ENCODE measurements at regions not wholly inside any gene's neighbourhood (a gene's known extent, or its start where the extent isn't known, plus 50 kb on each side); places are given as distances from the start of the nearest gene placed in this dataset.

DNA sequence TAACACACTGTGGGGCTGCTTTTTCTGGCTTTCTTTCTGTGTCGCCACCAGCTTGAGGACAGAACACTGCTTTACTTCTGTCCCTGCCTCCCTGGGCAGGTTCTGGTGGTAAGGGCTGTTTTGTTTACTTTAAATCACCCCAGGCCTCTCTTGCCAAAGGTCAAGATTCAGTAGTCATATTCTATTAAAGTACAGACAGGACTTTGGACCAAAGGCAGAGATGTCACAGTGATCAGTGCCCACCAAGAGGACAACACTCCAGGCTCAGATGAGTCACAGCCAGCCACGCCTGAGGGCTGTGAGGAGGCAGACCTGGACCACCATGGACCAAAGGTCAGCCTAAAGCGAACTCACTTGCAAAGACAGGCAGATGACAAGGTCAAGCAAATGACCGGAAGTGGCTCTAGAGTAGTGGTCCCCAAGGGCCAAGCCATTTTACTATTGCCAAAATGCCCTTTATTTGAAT, 200.0 kb downstream of the RHOU start:
- H3K27ac ChIP-seq (ENCODE audit: low read length): no peak overlapping the region
- no peaks in the 10 kb centered on the region for H3K9me3 ChIP-seq (ENCODE audit: low read length)
- no peak overlapping the region for H2AFZ ChIP-seq (ENCODE audit: low read depth, low read length)
- no peak overlapping the region for H3K9ac ChIP-seq (ENCODE audit: low read length)
- H3K79me2 ChIP-seq (replicated peaks; ENCODE audit: insufficient read depth, low read length): no peaks in the 10 kb centered on the region
- H4K20me1 ChIP-seq (ENCODE audit: insufficient read depth): no peaks in the 10 kb centered on the region
- H3K9me2 ChIP-seq (ENCODE audit: insufficient read depth, low read length): no peaks in the 10 kb centered on the region
- no peaks in the 10 kb centered on the region for H3F3A ChIP-seq (ENCODE audit: insufficient read depth, low read length, poor library complexity, severe bottlenecking)
- H3K27me3 ChIP-seq (ENCODE audit: insufficient read depth, low read depth, low read length): no peaks in the 10 kb centered on the region
- no peak overlapping the region for H3K4me3 ChIP-seq (ENCODE audit: low read length)
- H3K4me2 ChIP-seq (ENCODE audit: low read length): no peak overlapping the region
- H3K36me3 ChIP-seq (ENCODE audit: insufficient read depth, low read length): no peaks in the 10 kb centered on the region
- no peak for TF ChIP-seq TAF1 (IDR thresholded peaks at IDR 0.05; ENCODE audit: low read depth)
- no peak for TF ChIP-seq RAD21 (conservative IDR thresholded peaks at IDR 0.05)
- no peak for TF ChIP-seq SMC3 (conservative IDR thresholded peaks at IDR 0.05; ENCODE audit: poor library complexity)
- TF ChIP-seq, protein P1, sequence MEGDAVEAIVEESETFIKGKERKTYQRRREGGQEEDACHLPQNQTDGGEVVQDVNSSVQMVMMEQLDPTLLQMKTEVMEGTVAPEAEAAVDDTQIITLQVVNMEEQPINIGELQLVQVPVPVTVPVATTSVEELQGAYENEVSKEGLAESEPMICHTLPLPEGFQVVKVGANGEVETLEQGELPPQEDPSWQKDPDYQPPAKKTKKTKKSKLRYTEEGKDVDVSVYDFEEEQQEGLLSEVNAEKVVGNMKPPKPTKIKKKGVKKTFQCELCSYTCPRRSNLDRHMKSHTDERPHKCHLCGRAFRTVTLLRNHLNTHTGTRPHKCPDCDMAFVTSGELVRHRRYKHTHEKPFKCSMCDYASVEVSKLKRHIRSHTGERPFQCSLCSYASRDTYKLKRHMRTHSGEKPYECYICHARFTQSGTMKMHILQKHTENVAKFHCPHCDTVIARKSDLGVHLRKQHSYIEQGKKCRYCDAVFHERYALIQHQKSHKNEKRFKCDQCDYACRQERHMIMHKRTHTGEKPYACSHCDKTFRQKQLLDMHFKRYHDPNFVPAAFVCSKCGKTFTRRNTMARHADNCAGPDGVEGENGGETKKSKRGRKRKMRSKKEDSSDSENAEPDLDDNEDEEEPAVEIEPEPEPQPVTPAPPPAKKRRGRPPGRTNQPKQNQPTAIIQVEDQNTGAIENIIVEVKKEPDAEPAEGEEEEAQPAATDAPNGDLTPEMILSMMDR (IDR thresholded peaks at IDR 0.05; ENCODE audit: poor library complexity, severe bottlenecking): no peak

DNA sequence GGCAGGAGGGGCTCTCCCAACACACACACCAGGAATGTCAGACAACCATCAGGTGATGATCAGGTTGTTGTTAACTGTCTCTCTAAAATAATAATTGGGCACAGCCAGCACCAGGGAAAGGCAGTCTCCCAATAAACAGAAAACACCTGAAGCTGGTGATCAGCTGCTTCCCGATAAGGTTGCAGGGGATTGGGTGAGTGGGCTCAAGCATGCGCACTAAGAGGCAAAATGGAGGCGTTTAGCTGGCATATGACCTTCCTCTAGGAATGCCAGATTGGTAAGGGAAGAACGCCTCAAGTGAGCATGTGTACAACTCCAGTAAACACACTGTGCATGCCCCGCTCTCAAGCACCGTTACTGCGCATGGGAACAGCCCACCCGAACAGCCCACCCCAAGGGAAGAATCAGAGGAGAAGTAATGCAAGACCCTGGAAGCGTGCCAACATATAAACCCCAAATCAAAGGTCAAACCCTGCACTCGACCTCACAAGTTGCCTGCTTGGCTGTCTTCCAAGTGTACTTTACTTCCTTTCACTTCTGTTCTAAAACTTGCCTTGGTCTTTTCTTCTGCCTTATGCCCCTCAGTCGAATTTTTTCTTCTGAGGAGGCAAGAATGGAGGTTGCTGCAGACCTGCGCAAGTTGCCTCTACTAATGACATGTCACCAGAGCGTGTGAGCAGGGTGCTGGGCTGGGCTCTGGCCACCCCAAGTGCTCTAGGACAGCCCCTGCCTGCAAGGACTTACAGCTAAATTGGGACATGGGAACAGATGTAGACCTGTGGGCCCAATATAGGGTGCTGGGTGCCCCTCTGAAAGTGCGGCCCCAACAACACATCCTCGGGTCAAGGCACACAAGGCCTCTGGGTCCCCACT, 200.8 kb downstream of the RHOU start:
- H3K4me3 ChIP-seq (ENCODE audit: low read length): no peak overlapping the region
- H3K4me2 ChIP-seq (ENCODE audit: low read length): no peak overlapping the region
- no peaks in the 10 kb centered on the region for H3K9me2 ChIP-seq (ENCODE audit: insufficient read depth, low read length)
- H3K27ac ChIP-seq (ENCODE audit: low read length): no peak overlapping the region
- no peaks in the 10 kb centered on the region for H3K79me2 ChIP-seq (replicated peaks; ENCODE audit: insufficient read depth, low read length)
- no peak overlapping the region for H2AFZ ChIP-seq (ENCODE audit: low read depth, low read length)
- TF ChIP-seq, protein P1 (IDR thresholded peaks at IDR 0.05; ENCODE audit: poor library complexity, severe bottlenecking): no peak
- no peak for TF ChIP-seq EZH2 (IDR thresholded peaks at IDR 0.05; ENCODE audit: borderline replicate concordance, insufficient read depth, low read length, poor library complexity, severe bottlenecking)
- TF ChIP-seq SMC3 (conservative IDR thresholded peaks at IDR 0.05; ENCODE audit: poor library complexity): no peak
- TF ChIP-seq, protein P2, sequence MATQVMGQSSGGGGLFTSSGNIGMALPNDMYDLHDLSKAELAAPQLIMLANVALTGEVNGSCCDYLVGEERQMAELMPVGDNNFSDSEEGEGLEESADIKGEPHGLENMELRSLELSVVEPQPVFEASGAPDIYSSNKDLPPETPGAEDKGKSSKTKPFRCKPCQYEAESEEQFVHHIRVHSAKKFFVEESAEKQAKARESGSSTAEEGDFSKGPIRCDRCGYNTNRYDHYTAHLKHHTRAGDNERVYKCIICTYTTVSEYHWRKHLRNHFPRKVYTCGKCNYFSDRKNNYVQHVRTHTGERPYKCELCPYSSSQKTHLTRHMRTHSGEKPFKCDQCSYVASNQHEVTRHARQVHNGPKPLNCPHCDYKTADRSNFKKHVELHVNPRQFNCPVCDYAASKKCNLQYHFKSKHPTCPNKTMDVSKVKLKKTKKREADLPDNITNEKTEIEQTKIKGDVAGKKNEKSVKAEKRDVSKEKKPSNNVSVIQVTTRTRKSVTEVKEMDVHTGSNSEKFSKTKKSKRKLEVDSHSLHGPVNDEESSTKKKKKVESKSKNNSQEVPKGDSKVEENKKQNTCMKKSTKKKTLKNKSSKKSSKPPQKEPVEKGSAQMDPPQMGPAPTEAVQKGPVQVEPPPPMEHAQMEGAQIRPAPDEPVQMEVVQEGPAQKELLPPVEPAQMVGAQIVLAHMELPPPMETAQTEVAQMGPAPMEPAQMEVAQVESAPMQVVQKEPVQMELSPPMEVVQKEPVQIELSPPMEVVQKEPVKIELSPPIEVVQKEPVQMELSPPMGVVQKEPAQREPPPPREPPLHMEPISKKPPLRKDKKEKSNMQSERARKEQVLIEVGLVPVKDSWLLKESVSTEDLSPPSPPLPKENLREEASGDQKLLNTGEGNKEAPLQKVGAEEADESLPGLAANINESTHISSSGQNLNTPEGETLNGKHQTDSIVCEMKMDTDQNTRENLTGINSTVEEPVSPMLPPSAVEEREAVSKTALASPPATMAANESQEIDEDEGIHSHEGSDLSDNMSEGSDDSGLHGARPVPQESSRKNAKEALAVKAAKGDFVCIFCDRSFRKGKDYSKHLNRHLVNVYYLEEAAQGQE (IDR thresholded peaks at IDR 0.05; ENCODE audit: borderline replicate concordance): no peak
- no peak for TF ChIP-seq RAD21 (conservative IDR thresholded peaks at IDR 0.05)
- TF ChIP-seq POLR2AphosphoS5 (IDR thresholded peaks at IDR 0.05): no peak
- TF ChIP-seq MXI1 (conservative IDR thresholded peaks at IDR 0.05; ENCODE audit: poor library complexity, severe bottlenecking): no peak
- no peak for TF ChIP-seq TAF1 (IDR thresholded peaks at IDR 0.05; ENCODE audit: low read depth)
- TF ChIP-seq EP300 (conservative IDR thresholded peaks at IDR 0.05; ENCODE audit: poor library complexity, severe bottlenecking): no peak
- H3K36me3 ChIP-seq (ENCODE audit: insufficient read depth, low read length): no peaks in the 10 kb centered on the region
- H3K9me3 ChIP-seq (ENCODE audit: low read length): no peaks in the 10 kb centered on the region
- no peaks in the 10 kb centered on the region for H3F3A ChIP-seq (ENCODE audit: insufficient read depth, low read length, poor library complexity, severe bottlenecking)
- no peaks in the 10 kb centered on the region for H3K27me3 ChIP-seq (ENCODE audit: insufficient read depth, low read depth, low read length)
- H3K9ac ChIP-seq (ENCODE audit: low read length): no peak overlapping the region
- H4K20me1 ChIP-seq (ENCODE audit: insufficient read depth): no peaks in the 10 kb centered on the region
